ENCODE measurements at regions not wholly inside any gene's neighbourhood (a gene's known extent, or its start where the extent isn't known, plus 50 kb on each side); places are given as distances from the start of the nearest gene placed in this dataset.

- no peak for DNase-seq
These were observed 107.6 kb upstream of the SPRY4 start for GRCh38 chr5:142432369-142432863.

GRCh38 chr5:142428773-142429473 is 104.1 kb upstream of the SPRY4 start:
- DNase-seq = no peak

- no peak for DNase-seq
These were observed 103.4 kb upstream of the SPRY4 start for GRCh38 chr5:142428036-142428772.

GRCh38 chr5:142427529-142427928 is 102.7 kb upstream of the SPRY4 start:
- no peak for DNase-seq

- DNase-seq = no peak
These were observed 102.2 kb upstream of the SPRY4 start for GRCh38 chr5:142427015-142427364.

GRCh38 chr5:142426129-142427014 is 101.6 kb upstream of the SPRY4 start:
- no peak for DNase-seq

GRCh38 chr5:142425286-142426065 is 100.7 kb upstream of the SPRY4 start:
- DNase-seq = no peak

- no peak for DNase-seq
These were observed 97.6 kb upstream of the SPRY4 start for GRCh38 chr5:142422429-142422828.

- DNase-seq = no peak
These were observed 97.0 kb upstream of the SPRY4 start for GRCh38 chr5:142421621-142422397.

GRCh38 chr5:142421228-142421617 is 96.4 kb upstream of the SPRY4 start:
- no peak for DNase-seq

GRCh38 chr5:142420561-142421227 is 95.9 kb upstream of the SPRY4 start:
- DNase-seq = no peak

GRCh38 chr5:142412581-142412980 is 87.8 kb upstream of the SPRY4 start:
- DNase-seq = no peak

- no peak for DNase-seq
These were observed 87.0 kb upstream of the SPRY4 start for GRCh38 chr5:142411656-142412425.

GRCh38 chr5:142411103-142411502 is 86.3 kb upstream of the SPRY4 start:
- no peak for DNase-seq

GRCh38 chr5:142408981-142409481 is 84.2 kb upstream of the SPRY4 start:
- DNase-seq = no peak

- no peak for DNase-seq
These were observed 83.7 kb upstream of the SPRY4 start for GRCh38 chr5:142408536-142408935.

- DNase-seq = no peak
These were observed 81.1 kb upstream of the SPRY4 start for GRCh38 chr5:142405814-142406395.

GRCh38 chr5:142405023-142405422 is 80.2 kb upstream of the SPRY4 start:
- no peak for DNase-seq

GRCh38 chr5:142404046-142404477 is 79.2 kb upstream of the SPRY4 start:
- no peak for DNase-seq

GRCh38 chr5:142403583-142403982 is 78.8 kb upstream of the SPRY4 start:
- no peak for DNase-seq

All from SIG-M5 (cell line).